ENCODE measurements at regions not wholly inside any gene's neighbourhood (a gene's known extent, or its start where the extent isn't known, plus 50 kb on each side); places are given as distances from the start of the nearest gene placed in this dataset.

DNA sequence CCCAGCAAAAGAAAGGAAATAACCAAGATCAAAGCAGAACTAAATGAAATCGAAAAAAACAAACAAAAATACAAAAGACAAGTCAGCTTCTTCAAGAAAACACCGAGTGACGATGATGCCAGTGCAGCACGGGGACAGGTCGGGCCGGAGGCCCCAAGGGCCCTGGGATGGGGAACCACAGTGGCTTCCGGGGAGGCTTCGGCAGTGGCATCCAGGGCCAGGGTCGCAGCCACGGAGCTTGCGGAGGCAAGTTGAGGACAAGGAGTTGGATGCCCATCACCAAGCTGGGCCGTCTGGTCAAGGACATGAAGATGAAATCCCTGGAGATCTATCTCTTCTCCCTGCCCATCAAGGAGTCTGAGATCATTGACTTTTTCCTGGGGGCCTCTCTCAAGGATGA lies 53.2 kb upstream of the WDR41 start:
- TF ChIP-seq EZH2 (IDR thresholded peaks at IDR 0.05; ENCODE audit: insufficient read depth, poor library complexity, severe bottlenecking) (no peak), EZH2phosphoT487 (IDR thresholded peaks at IDR 0.05; ENCODE audit: insufficient read depth, low read depth) (no peak)

Data from GM23248 (cell line).